HepG2 (cell line): ENCODE measurements at regions not wholly inside any gene's neighbourhood (a gene's known extent, or its start where the extent isn't known, plus 50 kb on each side); places are given as distances from the start of the nearest gene placed in this dataset.
"Not testable (repeated sequence)": the region's sequence is repeated elsewhere in the genome, so short reads cannot be mapped to it uniquely, and the experiment has no call there.

Source experiments
- ATAC-seq: fragments of 200-7000 bp; cut with Tn5 transposase; 3 replicates; pipeline ENCODE4 v1.9.1; 2020; ENCODE audit warnings: mild to moderate bottlenecking, moderate library complexity
- BruUV-seq: library from RNA; stranded (reverse); fragments of 400-500 nt; replicated peaks from 2 replicates; lab custom pipeline; 2021; lab: Mats Ljungman, UMichigan
- CTCF ChIA-PET: fragments of 300-600 bp; formaldehyde crosslinking; extraction: SDS; loops from one replicate; lab custom pipeline; 2021; ENCODE audit warnings: low total read pairs, inconsistent platforms, low intra/inter-chr PET ratio; lab: Yijun Ruan, JAX
- POLR2A ChIA-PET: fragments of 350-600 bp; sonication (Branson Sonifier 250); formaldehyde crosslinking; loops from one replicate; lab custom pipeline; 2020; ENCODE audit warnings: antibody characterized with exemption, inconsistent platforms; lab: Yijun Ruan, JAX
- DNase-seq: peaks from one replicate; pipeline ENCODE4 v3.0.0-alpha.2; 2015; ENCODE audit warnings: low spot score
- FAIRE-seq: peaks from 3 replicates; lab custom pipeline; 2011; peaks lifted over from hg19 to GRCh38; lab: Jason Lieb, UNC
- H2AFZ ChIP-seq: one replicate; pipeline ENCODE4 v1.6.1; 2011; ENCODE audit warnings: low read length, inconsistent platforms
- H3K27ac ChIP-seq: fragments of 300-600 bp; 3 replicates; pipeline ENCODE4 v1.8.0; 2011; ENCODE audit warnings: mixed run types, mild to moderate bottlenecking, mixed read lengths, low read length, inconsistent platforms; ENCODE audit not compliant: insufficient read depth; ENCODE audit errors: extremely low read length
- H3K27me3 ChIP-seq, 2 experiments: fragments of 200-600 bp in 1 of 2; 2 replicates in 1 of 2; 3 replicates in 1 of 2; pipeline versions ENCODE4 v1.6.0 to v1.8.0; 2011; ENCODE audit warnings: low read length in 2 of 2, mild to moderate bottlenecking in 2 of 2, moderate library complexity in 2 of 2, inconsistent platforms in 1 of 2; ENCODE audit not compliant: insufficient read depth in 2 of 2, control insufficient read depth in 1 of 2
- H3K36me3 ChIP-seq, 2 experiments: fragments of 200-600 bp in 1 of 2; replicated peaks in 1 of 2; 2 replicates in 1 of 2; 3 replicates in 1 of 2; pipeline versions ENCODE4 v1.5.1 to v1.8.0; 2011; ENCODE audit warnings: low read length in 2 of 2, inconsistent platforms in 1 of 2; ENCODE audit not compliant: insufficient read depth in 2 of 2, control insufficient read depth in 1 of 2
- H3K4me1 ChIP-seq: 2 replicates; pipeline ENCODE4 v1.5.1; 2012; ENCODE audit warnings: low read length, inconsistent platforms; ENCODE audit not compliant: insufficient read depth
- H3K4me2 ChIP-seq: 2 replicates; pipeline ENCODE4 v1.6.0; 2011; ENCODE audit warnings: low read depth, low read length, inconsistent platforms
- H3K4me3 ChIP-seq, 3 experiments: fragments of 200-600 bp in 1 of 3; sonication (generic), shearing (Covaris generic) in 1 of 3; replicated peaks in 1 of 3; 2 replicates each; pipeline ENCODE4 v1.5.1; 2011 to 2016; ENCODE audit warnings: low read length in 3 of 3, inconsistent platforms in 2 of 3, low read depth in 2 of 3, mild to moderate bottlenecking in 2 of 3, control low read depth in 1 of 3, mixed read lengths in 1 of 3; ENCODE audit not compliant: insufficient read depth in 1 of 3
- H3K79me2 ChIP-seq: one replicate; pipeline ENCODE4 v1.6.1; 2011; ENCODE audit warnings: low read length, inconsistent platforms; ENCODE audit not compliant: insufficient read depth
- H3K9ac ChIP-seq: 2 replicates; pipeline ENCODE4 v1.6.0; 2011; ENCODE audit warnings: mild to moderate bottlenecking, low read depth, low read length, inconsistent platforms; ENCODE audit not compliant: insufficient read depth
- H3K9me3 ChIP-seq: 2 replicates; pipeline ENCODE4 v1.5.1; 2012; ENCODE audit warnings: mild to moderate bottlenecking, low read length
- H4K20me1 ChIP-seq: 2 replicates; pipeline ENCODE4 v1.6.0; 2011; ENCODE audit warnings: inconsistent platforms, mild to moderate bottlenecking, low read length, moderate library complexity; ENCODE audit not compliant: insufficient read depth
- CAMTA2 ChIP-seq: sonication (generic); formaldehyde crosslinking; IDR thresholded peaks from 2 replicates; pipeline ENCODE4 v1.4.0; 2020; ENCODE audit warnings: mild to moderate bottlenecking, missing genetic modification reagents, borderline replicate concordance
- CEBPB ChIP-seq: IDR thresholded peaks from 2 replicates; pipeline ENCODE4 v1.6.1; 2011; ENCODE audit warnings: low read depth, low read length, improper control_type of control experiment, borderline replicate concordance
- ISX ChIP-seq: sonication (generic); formaldehyde crosslinking; conservative IDR thresholded peaks from 2 replicates; pipeline ENCODE4 v1.5.0; 2020; ENCODE audit warnings: missing genetic modification reagents
- SOX5 ChIP-seq: IDR thresholded peaks from 2 replicates; pipeline ENCODE4 v1.6.1; 2016; ENCODE audit warnings: borderline replicate concordance
- ZKSCAN5 ChIP-seq: sonication (generic); formaldehyde crosslinking; IDR thresholded peaks from 2 replicates; pipeline ENCODE4 v1.5.1; 2020; ENCODE audit warnings: mild to moderate bottlenecking, missing genetic modification reagents
- ZNF317 ChIP-seq: sonication (generic); formaldehyde crosslinking; IDR thresholded peaks from 2 replicates; pipeline ENCODE4 v1.5.0; 2020; ENCODE audit warnings: mild to moderate bottlenecking, missing genetic modification reagents
- ZNF720 ChIP-seq: sonication (generic); formaldehyde crosslinking; IDR thresholded peaks from 2 replicates; pipeline ENCODE4 v1.4.0; 2020; ENCODE audit warnings: missing genetic modification reagents
- WGBS: methylation state at CpG from one replicate; pipeline ENCODE4 v1.1.6; 2017; ENCODE audit warnings: low lambda C conversion rate; 5-methylcytosine and 5-hydroxymethylcytosine counted together
- in situ Hi-C: cut with HindIII; loops from 2 replicates; pipeline ENCODE4 v1.10.0; 2017; ENCODE audit warnings: low pct_unique_long_range_greater_than_20kb; ENCODE audit not compliant: extremely low pct_ligation_motif_present
- intact Hi-C: fragments of 100-400 bp; cut with micrococcal nuclease; formaldehyde crosslinking; loops from one replicate; pipeline ENCODE4 v1.10.0; 2022; ENCODE audit not compliant: unreplicated experiment

DNA sequence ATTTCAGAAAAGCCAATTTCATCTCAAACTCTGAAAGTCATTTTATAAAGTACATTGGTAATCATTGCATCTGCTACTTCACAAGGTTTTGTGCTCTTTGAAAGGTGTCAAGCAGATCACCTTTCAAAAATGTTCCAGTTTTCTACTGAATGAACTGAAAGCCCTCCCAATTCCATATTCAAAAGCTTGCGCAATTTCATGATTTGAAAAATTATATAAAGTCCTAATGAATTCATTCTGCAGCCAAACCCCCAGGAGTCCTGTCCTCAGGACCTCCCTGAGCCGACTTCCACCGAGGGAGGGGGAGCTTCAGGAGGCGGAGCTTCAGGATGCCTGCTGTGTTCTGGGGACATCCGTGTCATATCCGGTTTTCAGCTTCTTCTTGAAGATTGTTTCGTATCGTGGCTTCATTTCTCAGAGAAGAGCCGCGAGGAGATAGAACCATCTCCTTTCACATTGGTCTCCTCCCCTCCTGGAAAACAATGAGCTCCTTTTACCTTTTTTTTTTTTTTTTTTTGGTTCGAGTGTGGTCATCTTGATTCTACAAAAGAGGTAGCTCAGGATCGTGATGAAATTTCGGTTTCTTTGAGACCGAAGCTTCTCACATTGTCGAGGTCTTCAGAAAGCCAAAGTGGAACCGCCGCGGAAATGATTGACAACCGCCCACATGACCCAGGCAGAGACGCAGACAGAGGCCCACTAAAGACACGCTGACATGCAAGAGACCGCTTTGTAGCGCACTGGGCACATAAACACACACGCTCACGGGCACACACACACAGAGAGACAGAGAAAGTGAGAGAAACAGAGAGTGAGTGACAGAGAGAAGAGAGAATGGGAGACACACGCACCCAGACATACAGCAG is 553.8 kb upstream of the ZNF337 start:
- peak; percentile 60; the same call in 1 of the 2 replicates for TF ChIP-seq CEBPB
- TF ChIP-seq, all 625 proteins: peak for 1; not testable (repeated sequence) for 624
- CTCF ChIA-PET, DNase-seq, FAIRE-seq, H2AFZ ChIP-seq, H3K9me3 ChIP-seq, H3K4me3 ChIP-seq, H3K27me3 ChIP-seq, POLR2A ChIA-PET, BruUV-seq, H3K4me1 ChIP-seq, H3K36me3 ChIP-seq, H3K79me2 ChIP-seq, in situ Hi-C loops, H4K20me1 ChIP-seq, H3K4me2 ChIP-seq, H3K9ac ChIP-seq, H3K27ac ChIP-seq, ATAC-seq, intact Hi-C loops: not testable (repeated sequence)
- WGBS, result 62% methylated on average over 26 of the region's 26 CpGs

DNA sequence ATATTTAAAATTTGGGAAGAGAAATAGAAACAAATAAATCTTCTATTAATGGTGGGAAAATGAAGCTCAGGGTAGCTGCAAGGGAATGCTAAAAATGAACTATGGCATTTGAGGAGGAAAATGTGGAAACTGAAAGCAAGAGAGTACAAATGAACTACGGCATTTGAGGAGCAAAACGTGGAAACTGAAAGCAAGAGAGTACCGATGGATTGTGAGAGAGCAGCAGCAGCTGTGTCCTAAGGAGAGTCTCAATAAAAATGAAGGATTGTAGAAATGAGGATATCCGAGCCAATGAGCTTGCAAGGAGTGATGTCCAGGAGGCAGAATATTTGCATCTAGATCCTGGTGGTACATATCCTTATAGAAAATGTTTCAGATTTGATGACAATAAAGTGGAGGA is 547.1 kb upstream of the ZNF337 start:
- Histone ChIP-seq H3K36me3 (no peaks in the 10 kb centered on the region), H3K4me2 (no peak overlapping the region), H3K4me1 (no peaks in the 10 kb centered on the region), H3K27ac (no peak overlapping the region), H3K9me3 (no peaks in the 10 kb centered on the region), H3K9ac (no peak overlapping the region), H3K27me3 (no peaks in the 10 kb centered on the region), H3K79me2 (no peaks in the 10 kb centered on the region), H2AFZ (no peak overlapping the region), H4K20me1 (no peaks in the 10 kb centered on the region), H3K4me3 (no peak overlapping the region)
- no peak for ATAC-seq
- 25% methylated on average over 4 of the region's 4 CpGs for WGBS
- no TSS peak for BruUV-seq
- in situ Hi-C loops (no loop called here), intact Hi-C loops (no loop called here)
- CTCF ChIA-PET, result no interaction called here
- no peak for FAIRE-seq
- DNase-seq, result no peak
- POLR2A ChIA-PET, result no interaction called here
- TF ChIP-seq ZKSCAN5, result no peak
- no peak for TF ChIP-seq CAMTA2 (CRISPR knock-in tag)
- no peak for TF ChIP-seq ISX (CRISPR knock-in tag)
- no peak for TF ChIP-seq SOX5 (CRISPR knock-in tag)
- no peak for TF ChIP-seq ZNF720
- TF ChIP-seq ZNF317 (CRISPR knock-in tag), result no peak

DNA sequence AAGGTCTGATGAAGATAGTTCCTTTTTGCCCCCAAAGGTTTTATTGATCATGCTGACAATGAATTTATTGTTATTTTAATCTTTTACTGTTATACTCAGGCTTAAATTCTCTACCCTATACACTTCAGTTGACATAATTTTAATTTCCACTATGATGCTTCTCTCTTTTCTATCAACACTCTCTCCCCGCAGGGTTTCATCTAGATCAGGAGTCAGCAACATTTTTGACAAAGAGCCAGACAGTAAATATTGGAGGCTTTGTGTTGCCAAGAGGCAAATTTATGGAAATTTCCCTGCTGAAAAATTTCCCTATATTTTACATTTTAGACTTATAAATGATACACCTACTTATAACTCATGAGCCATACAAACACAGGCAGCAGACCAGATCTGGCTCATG is 524.0 kb upstream of the ZNF337 start:
- H3K4me1 ChIP-seq, DNase-seq, POLR2A ChIA-PET, H3K4me2 ChIP-seq, FAIRE-seq, H3K27ac ChIP-seq, H4K20me1 ChIP-seq, intact Hi-C loops, H2AFZ ChIP-seq, H3K4me3 ChIP-seq, BruUV-seq, H3K27me3 ChIP-seq, H3K79me2 ChIP-seq, H3K9me3 ChIP-seq, ATAC-seq, CTCF ChIA-PET, H3K36me3 ChIP-seq, in situ Hi-C loops, H3K9ac ChIP-seq: not testable (repeated sequence)
- 1% methylated on average over 1 of the region's 1 CpG for WGBS
